NCI-H1436 (cell line): ENCODE measurements at regions not wholly inside any gene's neighbourhood (a gene's known extent, or its start where the extent isn't known, plus 50 kb on each side); places are given as distances from the start of the nearest gene placed in this dataset.

ENCODE experiments used
- DNase-seq: peaks from one replicate; lab custom pipeline; 2025; lab: John Stamatoyannopoulos, UW

DNA sequence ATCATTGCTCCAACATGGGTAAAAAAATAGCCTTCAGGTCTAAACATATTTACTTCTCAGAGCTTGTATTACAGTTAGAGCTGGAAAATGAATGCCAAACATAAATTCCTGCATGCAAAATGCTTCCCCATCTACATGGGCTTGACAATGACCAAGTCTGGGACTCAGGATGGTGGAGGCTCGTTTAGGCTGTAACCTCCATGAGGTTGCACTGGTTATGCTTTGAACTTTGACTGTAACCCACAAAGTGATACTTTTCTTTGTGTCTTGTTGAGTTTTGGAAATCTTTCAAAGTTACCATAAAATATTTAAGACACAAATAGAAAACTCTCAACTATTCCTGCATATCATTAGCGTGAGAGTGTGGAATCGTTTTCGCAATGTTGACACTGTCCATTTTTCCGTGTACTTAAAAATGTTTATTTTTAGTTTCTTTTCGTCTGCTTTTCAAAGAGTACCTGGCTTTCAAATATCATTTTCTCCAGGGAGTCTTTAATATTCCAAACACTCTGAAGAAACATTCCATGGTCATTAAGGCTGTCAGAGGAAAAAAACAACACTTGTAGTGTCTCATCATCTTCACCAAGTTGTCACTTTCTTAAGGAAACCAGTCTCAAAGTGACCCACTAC, 487.8 kb downstream of the ENC1 start:
- no peak for DNase-seq

DNA sequence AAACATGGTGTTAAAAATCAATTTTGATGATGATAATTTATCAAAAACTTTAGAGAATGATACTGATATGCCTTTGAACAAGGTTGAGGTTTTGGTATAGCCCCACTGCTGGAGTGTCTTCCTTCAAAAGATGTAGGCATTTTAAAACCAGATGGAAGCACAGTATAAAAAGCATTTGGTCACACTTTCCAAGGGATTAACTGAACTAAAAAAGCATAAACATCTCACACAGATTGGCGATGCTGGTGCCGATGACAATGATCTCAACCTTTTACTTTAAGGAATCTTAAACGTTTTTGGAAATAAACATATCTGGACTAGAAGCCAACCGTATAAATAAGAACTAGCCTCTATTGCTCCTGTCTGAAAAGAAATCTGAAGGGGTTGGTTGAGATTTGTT, 488.4 kb downstream of the ENC1 start:
- DNase-seq: no peak

DNA sequence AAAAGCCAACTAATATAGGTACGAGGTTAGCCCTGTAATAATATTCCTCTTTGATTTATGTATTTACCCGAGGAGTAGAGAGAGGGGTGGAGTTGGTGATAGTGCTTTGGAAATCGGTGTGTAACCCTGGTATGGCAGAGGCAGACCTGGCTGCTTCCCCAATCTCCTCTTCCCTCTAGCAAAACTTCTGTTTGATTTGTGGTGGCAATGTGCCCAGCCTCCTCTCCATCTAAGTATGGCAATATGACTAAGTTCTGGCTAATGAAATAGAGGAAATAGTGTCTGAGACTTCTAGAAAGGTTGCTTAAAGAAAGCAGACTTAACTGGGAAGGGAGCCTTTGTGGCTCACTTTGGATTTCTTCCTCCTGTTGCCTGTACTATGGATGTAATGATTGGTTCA, 491.1 kb downstream of the ENC1 start:
- no peak for DNase-seq

DNA sequence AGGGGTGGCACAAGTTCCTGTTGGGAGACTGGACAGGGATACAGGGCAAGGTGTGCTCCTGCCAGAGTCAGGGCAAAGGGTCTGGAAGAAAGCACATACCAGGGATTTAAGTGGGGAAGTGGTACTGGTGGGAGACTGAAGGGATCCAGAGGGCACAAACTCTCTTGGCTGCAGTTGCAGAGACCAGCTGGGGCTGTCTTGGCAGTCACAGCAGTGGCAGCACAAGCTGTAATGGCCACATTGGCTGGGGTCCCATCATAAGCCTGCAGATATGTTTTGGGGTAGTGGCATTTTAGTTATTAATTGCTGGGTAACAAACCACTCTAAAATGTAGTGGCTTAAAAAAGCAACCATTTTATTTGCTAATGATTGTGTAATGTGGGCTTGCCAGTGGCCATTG, 492.2 kb downstream of the ENC1 start:
- no peak for DNase-seq

DNA sequence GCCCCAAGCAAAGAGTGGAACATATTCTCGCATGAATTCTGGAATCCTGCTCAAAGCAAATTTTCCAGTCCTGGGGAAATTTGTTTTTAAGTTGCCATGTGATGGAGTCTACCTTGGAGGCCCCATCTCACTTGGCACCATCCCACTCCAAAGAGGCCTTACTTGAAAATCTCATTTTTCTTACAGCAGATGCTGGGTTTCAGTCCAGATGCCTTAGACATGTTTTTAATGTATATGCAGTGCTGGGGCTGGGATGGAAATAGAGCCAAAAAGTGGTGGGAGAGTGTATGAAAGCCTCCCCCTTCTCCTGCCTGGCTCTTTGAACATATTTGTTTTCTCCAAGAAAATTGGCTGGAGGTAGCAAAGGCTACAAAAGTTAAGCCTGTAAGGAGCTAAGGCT, 493.7 kb downstream of the ENC1 start:
- no peak for DNase-seq

DNA sequence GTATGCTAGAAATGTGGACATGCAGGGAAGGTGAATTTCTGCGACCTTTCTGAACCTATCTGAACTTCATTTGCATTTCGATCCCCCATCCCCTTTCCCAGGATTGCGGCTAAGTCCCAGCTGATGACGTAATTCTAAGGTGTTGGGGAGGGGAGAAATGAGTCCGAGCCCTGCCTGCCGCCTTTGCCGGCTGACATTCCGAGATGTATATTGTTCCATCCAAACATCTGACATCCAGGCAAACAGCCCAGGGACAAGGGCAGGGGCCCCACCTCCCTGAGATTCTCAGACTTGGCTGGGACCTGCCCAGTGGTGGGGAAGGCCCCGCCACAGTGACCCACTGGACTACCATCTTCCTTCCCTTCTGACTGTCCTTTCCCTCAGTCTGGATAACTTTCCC, 494.6 kb downstream of the ENC1 start:
- DNase-seq: no peak

DNA sequence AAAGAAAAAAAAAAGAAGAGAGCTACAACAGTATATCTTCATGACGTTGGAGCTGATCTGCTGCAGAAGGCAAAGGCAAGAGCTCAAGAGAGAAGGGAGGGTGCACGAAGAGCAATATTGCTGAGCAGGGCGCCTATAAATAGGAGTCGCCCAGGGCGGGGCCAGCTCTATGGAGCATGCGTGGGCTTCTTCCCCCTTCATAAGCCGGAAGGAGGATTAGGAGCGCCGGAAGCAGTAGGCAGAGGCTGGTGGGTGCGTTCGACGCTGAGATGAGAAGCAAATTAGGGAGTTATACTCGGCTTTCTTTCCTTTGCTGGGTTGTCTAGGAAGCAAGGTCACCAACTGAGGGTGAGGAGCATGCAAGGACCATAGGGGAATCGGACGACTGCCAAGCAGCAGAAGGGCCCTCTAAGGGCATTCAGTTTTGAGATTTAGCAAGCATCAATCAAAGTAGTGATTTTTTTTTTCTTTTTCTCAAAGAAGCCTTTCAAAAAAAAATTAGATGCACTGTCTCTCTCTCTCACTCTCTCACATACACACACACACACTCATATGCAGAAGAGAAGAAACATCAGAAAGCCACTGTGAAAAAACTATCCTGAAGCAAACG, 496.7 kb downstream of the ENC1 start:
- DNase-seq: no peak

DNA sequence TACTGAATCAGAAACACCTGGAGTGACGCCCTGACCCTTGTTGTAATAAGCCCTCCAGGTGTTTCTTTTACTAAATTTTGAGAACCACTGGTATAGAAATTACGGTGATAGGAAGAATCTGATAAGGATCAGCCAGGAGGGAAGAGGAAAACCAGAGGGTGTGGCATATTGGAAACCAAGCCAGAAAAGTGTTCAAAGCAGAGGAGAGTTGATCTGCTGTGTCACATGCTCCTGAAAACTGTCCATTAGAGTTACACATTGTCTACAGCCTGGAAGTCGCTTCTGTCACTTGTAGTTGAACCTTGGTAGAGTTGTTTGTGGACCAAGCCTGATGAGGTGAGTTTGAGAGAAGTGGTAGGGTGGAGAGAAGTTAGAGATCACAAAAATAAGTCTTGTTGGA, 497.4 kb downstream of the ENC1 start:
- no peak for DNase-seq

DNA sequence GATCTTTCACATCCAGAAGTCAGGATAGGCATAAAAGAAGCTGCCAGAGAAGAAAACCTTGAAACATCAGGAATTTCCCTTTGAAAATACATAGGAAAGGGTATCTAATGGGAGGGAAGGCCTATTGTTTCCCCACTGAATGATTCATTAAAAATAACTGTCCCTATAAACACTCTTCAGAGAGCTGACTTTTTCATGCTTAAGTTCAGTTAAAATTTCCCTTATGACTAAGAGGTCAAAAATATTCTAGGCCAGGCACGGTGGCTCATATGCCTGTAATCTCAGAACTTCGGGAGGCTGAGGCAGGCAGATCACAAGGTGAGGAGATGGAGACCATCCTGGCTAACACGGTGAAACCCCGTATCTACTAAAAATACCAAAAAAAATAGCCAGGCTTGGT, 499.5 kb downstream of the ENC1 start:
- no peak for DNase-seq

DNA sequence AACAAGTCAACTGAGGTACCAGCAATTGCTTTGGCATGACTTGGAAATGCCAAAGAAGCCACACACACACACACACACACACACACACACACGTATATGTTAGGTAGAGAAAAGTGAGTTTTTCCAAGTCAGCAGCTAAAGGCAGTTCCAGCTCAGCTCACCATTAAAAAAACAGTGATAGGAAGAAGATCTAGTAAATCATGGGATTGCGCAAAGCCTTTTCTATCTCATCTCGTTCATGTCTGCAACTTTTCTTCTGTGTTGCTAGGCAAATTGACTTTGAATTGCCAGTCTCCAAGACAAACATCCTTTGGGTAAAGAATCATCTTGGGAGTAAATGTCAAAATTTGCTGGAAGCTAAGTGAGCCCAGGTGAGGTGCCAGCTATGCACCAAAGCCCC, 500.1 kb downstream of the ENC1 start:
- DNase-seq: no peak

DNA sequence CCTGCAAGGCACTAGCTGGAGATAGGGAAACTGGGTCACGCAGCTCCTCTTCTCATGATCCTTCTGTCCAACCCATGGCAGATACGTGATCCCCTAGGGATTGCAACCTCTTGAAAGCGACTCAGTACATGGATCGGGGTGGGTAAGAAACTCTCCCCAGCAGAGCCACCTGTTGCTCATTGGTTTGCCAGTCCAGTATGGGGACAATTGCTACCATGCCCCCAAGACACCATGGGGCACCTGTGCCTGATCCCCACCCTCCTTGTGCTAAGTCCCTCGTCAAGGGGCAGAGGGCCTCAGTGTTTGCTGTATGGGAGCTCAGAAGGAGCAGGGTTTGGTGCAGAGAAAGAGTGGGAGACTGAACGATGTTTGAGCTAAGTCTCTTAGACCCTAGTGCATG, 500.9 kb downstream of the ENC1 start:
- no peak for DNase-seq

DNA sequence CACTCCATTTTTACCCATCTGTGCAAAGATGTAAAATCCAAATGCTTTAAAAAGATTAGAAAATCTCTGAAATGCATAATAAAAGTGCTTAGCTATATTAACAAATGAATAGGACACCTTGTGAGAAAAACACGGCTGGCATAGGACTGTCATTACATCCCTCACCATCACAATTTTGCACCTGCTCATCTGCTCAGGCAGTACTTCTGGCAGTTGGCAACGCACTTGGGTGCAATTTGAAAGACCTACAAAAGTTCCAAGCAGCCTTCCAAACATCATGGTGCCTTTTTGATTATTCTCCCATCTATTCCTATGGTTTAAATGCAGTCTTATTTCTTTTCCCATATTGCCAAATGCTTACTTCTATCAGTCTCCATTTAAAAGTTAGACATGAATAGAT, 501.8 kb downstream of the ENC1 start:
- no peak for DNase-seq

DNA sequence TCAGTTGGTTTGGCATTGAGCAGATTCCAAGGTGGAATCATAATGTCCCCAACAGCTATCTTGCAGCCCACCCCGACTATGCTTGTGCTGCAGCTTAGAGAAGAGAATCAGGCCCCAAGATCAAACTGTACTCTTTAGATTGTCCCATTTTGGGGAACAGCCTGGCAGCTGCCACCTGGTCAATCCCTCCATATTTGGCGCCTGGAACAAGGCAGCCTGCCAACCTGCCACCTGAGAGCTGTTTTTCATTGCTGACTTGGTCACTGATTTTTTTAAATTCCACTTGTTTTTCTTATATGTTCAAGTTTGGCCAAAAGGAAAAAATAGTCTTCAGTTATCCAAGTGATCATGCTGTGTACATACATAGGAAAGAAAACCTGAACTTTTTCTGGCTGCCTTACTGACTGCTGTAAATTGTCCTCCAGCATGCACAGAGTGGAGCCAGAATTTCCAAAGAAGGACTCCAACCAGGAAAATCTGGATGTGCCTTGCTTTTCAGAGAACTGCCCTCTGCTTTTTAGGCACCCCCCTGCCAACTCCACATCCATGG, 504.2 kb downstream of the ENC1 start:
- no peak for DNase-seq

DNA sequence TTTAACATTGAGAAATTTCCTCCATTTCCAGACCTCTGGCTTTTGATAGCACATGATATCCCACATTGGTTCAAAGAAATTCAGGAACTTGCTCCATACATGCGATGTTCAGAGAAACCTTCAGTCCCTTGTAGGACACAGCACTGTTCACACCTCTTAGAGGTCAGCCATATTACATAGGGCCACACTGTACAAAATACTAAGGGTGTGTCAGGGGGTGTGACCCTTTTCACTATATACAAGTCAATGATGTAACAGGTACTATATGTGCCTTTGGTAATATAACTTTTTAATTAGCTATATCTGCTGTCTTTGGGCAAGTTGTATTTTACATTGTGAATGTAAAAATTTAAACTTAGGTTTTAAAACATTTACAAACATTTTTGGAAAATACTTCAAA, 505.5 kb downstream of the ENC1 start:
- DNase-seq: no peak

DNA sequence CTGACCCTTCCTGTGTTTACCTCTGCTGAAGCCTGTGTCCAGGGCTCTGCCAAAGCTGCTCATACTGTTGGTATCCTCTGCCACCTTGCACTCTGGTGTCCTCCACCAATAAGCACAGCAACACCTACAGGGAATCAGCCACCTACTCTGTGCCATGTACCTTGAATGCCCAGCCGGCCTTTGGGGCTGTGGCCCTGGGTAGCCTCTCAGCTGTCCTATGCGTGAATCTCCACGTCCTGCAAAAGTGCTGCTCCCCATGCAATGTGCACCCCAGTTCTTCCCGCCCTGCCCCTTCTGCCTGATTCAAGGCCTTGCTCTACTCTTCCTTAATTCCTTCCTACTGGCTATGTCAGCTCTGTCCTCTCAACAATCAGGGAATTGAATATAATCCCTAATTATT, 506.5 kb downstream of the ARHGEF28 start:
- no peak for DNase-seq

DNA sequence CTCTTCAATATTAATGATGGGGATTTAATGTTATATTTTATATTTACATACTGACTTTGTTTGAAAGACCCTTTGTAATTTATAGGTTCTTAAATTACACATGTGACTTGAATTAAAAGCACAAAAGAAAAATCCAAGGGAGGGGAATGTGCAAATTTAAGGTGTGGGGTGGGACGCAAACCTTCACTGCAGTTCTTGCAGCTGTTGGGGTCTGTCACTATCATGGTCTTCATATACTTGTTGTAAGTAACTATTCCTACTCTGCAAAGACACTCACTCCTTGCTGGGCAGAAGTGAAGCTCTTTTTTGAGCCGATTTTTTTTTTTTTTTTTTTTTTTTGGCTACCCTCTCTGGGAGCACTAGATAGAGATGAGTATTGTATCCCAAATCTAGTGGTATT, 505.3 kb downstream of the ARHGEF28 start:
- DNase-seq: no peak

DNA sequence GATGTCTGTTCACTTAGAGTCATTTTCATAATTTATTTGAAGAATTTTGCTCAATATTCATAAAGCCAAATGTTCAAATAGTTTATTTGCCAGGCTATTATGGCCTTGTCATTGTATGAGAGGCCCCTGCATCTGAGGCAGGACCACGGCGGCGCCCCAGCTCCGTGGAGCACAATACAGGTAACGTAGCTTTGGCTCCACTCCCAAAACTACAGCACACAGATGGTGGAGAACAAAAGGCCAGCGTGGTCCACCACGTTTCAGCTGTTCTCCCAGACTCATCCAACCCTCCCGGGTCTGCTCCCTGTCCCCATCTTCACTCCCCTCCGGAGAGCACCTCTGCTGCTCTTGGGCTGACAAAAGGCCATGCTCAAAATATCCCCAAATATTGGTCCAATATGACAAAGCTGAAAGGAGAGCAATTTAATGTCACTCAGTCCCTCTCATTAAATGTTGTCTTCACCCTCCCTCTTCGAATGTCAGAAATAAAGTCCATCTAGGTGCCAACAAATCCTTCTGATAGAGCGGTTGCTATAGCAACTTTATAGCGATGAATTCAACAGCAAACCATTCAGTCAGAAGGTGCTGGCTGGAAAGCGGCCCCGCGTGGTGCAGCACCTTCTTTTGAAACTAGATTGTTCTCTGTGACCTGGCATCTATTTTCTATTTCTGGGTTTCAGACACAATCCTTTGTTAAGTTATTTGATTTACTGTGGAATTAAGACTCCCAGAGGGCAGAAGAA, 504.3 kb downstream of the ARHGEF28 start:
- DNase-seq: peak; percentile 73

DNA sequence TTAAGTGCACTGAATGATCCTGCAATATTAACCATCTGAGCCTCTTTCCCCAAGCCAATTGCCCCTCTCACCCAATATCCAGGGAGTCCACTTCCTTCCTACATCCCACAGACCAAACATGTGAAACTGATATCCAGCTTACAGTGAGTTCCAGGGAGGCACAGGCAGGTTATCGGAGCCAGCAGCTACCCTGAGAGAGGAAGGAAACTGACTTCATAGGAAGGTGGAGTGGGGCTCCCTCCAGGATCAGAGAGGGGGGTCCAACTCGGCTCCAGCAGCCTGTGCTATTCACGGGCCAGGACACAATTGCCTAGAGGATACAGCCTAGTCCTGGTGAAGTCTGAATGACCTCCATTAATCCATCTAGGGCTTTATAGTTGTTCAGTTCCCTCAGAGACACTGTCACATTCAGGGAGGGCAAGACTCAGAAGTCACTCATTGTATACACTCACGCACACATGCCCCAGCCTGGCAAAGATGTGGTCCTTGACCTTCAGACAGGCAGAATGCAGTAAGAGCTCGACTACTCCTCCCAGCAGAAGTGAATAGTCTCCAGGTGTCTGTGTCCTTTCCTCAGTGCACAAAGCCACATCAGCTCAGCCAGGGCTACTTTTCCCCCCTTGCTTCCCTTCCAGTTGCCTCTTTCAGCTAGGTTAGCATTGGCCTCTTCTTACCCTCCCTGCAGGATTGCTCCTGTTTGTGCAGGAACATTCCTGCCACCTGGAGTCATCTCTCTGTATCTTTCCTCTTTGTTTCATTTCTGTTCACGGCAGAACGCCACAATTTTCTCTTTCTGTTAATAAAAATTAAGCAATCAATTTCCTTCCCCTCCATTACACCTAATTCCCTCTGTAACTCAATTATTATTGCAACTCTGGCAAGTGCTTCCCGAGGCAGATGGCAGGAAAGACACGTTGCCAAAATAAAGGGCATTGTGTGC, 501.7 kb downstream of the ARHGEF28 start:
- DNase-seq: no peak

DNA sequence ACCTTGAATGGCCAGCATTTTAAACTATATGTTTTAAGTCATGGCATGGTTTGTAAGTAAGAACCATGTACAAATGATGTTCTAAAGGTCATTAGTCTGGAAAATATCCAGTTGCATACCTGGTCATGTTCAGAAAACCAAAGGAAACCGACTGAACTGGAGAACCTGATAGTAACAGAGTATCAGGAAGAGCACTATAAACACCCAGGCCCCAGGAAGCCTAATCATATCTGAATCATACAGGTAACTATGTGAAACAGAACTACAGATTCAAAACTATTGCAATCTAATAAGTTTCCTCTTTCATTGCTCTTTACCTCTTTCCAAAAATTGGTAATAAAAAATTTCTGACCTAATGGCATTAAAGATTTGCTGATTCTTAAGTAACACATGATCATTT, 500.3 kb downstream of the ARHGEF28 start:
- no peak for DNase-seq

DNA sequence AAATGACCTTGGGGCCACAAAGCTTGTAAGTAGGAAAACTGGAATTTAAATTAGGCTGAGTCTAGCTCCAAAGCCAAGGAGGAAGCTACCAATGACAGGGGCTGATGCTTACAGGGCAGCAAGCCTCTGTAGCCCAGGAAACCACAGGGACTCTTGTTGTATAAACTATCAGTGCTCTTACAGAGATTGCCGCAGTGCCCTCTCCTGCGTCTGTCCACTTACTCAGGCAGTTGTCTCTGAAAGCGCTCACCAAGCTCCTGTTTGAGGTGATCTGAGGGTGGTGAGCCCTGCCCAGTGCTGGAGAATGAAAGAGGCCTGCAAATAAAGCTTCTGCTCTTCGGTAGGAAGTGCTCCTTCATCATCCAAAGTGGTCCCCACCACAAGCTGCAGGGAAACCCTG, 498.8 kb downstream of the ARHGEF28 start:
- no peak for DNase-seq

DNA sequence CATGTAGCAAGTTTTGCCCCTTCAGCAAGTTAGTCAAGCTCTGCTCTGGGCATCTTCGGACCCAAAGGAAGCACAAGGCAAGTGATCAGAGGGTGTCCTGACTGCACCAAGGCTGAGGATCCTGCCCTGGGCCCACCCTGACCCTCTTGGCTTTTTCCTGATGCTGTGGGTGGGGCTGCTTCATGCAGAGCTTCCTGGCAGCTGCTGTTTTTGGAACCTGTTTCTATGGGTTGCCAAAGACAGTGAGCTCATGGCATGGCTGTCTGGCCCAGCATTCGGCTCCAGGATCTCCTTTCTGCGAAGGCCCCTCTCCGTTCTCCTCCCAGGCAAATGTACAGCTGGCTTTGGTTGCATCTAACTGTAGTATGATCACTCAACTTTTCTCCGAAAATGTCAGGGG, 497.9 kb downstream of the ARHGEF28 start:
- DNase-seq: no peak

DNA sequence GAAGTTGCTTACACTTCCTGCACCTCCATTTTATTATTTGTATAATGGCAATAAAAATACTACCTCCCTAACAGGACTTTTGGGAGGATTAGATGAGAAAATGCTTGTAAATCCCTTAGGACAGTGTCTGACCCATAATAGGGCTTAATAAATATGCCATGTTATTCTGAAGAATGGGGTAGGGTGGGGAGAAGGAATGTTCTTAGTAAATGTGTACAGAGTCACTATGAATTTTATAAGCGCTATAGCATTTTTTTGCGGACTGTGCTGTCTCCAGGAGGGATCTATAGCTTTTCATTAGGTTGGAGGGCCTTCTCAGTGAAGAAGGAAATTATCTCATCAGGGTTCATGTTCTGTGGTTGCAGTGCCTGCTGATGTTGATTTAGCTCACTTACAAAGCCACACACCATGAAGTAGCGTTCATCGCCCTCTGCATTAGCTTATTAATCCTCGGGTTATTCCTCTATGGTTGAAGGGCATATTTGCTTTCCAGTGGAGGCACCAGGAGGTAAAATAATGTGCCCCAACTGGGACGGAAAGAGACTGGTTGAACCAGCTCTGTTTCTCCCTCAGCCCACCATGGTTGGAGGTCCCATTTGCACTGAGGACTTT, 497.1 kb downstream of the ARHGEF28 start:
- DNase-seq: no peak
